Medulla oblongata (tissue), 1 donor: ENCODE measurements at regions not wholly inside any gene's neighbourhood (a gene's known extent, or its start where the extent isn't known, plus 50 kb on each side); places are given as distances from the start of the nearest gene placed in this dataset.
"Not testable (repeated sequence)": the region's sequence is repeated elsewhere in the genome, so short reads cannot be mapped to it uniquely, and the experiment has no call there.

Experiments used
- DNase-seq: peaks from one replicate; pipeline ENCODE4 v3.0.0-alpha.2; 2015; ENCODE audit errors: extremely low spot score

GRCh38 chr18:30929718-30930117, 112.8 kb downstream of the DSC3 start:
- DNase-seq = no peak

GRCh38 chr18:30929065-30929464, 113.5 kb downstream of the DSC3 start:
- no peak for DNase-seq

GRCh38 chr18:30927517-30928075, 114.9 kb downstream of the DSC3 start:
- DNase-seq = no peak

- no peak for DNase-seq
Measured at GRCh38 chr18:30927042-30927441, 115.5 kb downstream of the DSC3 start.

GRCh38 chr18:30925795-30926194, 116.7 kb downstream of the DSC3 start:
- no peak for DNase-seq

- DNase-seq = no peak
Measured at GRCh38 chr18:30920757-30921156, 121.8 kb downstream of the DSC3 start.

- no peak for DNase-seq
Measured at GRCh38 chr18:30920351-30920750, 122.2 kb downstream of the DSC3 start.

GRCh38 chr18:30917651-30918050, 124.9 kb downstream of the DSC3 start:
- no peak for DNase-seq

- no peak for DNase-seq
Measured at GRCh38 chr18:30915336-30915988, 127.1 kb downstream of the DSC3 start.

- no peak for DNase-seq
Measured at GRCh38 chr18:30908381-30908780, 134.2 kb downstream of the DSC3 start.

- DNase-seq = no peak
Measured at GRCh38 chr18:30903566-30903965, 139.0 kb downstream of the DSC3 start.

- DNase-seq = peak; percentile 70
Measured at GRCh38 chr18:30889519-30890301, 152.8 kb downstream of the DSC3 start.

- no peak for DNase-seq
Measured at GRCh38 chr18:30888344-30888743, 154.2 kb downstream of the DSC3 start.

- DNase-seq = no peak
Measured at GRCh38 chr18:30886998-30887397, 155.5 kb downstream of the DSC3 start.

GRCh38 chr18:30870466-30870865, 172.1 kb downstream of the DSC3 start:
- no peak for DNase-seq

- DNase-seq = no peak
Measured at GRCh38 chr18:30862900-30863299, 179.6 kb downstream of the DSC3 start.

- DNase-seq = no peak
Measured at GRCh38 chr18:30860741-30861140, 181.8 kb downstream of the DSC3 start.

- no peak for DNase-seq
Measured at GRCh38 chr18:30859036-30859435, 183.5 kb downstream of the DSC3 start.

GRCh38 chr18:30858560-30858959, 184.0 kb downstream of the DSC3 start:
- DNase-seq = no peak

GRCh38 chr18:30855762-30856161, 186.8 kb downstream of the DSC3 start:
- no peak for DNase-seq

- DNase-seq = no peak
Measured at GRCh38 chr18:30852980-30853379, 189.6 kb downstream of the DSC3 start.

- no peak for DNase-seq
Measured at GRCh38 chr18:30852541-30852940, 190.0 kb downstream of the DSC3 start.

GRCh38 chr18:30839056-30839561, 203.4 kb downstream of the DSC3 start:
- not testable (repeated sequence) for DNase-seq
